GM18858 (cell line): ENCODE measurements at regions not wholly inside any gene's neighbourhood (a gene's known extent, or its start where the extent isn't known, plus 50 kb on each side); places are given as distances from the start of the nearest gene placed in this dataset.

Experiments
- ATAC-seq: cut with Tn5 transposase; IDR thresholded peaks from one replicate; pipeline ENCODE4 v1.9.1; 2021; ENCODE audit not compliant: unreplicated experiment

- ATAC-seq = no peak
Observed at GRCh38 chr5:56494300-56494731, 261.2 kb upstream of the ANKRD55 start.

DNA sequence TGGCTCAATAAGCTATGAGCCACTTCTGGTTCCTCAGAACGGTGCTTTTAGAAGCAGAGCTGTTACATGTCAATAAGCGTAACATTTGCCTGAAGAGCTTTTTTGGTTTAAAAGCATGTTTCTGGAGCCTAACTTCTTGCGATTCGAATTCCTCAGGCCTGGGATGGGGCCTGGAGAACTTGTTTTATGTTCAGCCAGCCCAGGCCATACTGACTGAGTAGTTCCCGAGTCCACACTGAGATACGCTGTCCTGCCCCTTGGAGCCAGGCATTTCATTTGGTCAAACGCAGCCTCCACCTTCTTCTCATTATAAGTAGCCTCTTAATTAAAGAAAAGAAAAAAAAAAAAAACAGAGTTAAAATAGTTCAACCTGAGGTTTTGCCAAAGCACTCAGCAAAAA is 260.6 kb upstream of the ANKRD55 start:
- no peak for ATAC-seq

- no peak for ATAC-seq
Observed at GRCh38 chr5:56493308-56493707, 260.2 kb upstream of the ANKRD55 start.

- no peak for ATAC-seq
Observed at GRCh38 chr5:56492812-56493211, 259.7 kb upstream of the ANKRD55 start.

- no peak for ATAC-seq
Observed at GRCh38 chr5:56490971-56491468, 257.9 kb upstream of the ANKRD55 start.

DNA sequence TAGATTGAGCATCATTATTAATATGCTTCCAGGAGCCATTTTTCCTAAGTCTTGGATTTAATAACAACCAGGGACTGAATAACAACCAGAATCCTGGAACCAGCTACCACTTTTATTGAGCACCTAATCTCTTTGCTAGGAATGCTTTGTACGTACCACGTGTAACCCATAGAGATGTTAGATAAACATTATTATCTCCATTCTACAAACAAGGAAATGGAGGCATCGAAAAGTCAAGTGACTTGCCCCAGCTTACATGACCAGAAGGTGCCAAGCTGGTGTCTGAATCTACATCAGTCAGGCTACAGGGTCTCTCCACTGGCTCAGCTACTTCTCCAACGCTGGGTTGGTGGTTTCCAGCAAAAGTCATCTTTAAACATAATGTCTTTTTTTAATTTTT is 256.1 kb upstream of the ANKRD55 start:
- no peak for ATAC-seq

GRCh38 chr5:56487528-56488115 is 254.5 kb upstream of the ANKRD55 start:
- ATAC-seq = no peak

- no peak for ATAC-seq
Observed at GRCh38 chr5:56482363-56482762, 249.2 kb upstream of the ANKRD55 start.

- ATAC-seq = no peak
Observed at GRCh38 chr5:56481428-56482357, 248.6 kb upstream of the ANKRD55 start.

GRCh38 chr5:56480705-56481427 is 247.7 kb upstream of the ANKRD55 start:
- no peak for ATAC-seq

GRCh38 chr5:56480078-56480704 is 247.1 kb upstream of the ANKRD55 start:
- ATAC-seq = no peak

- no peak for ATAC-seq
Observed at GRCh38 chr5:56479696-56480077, 246.6 kb upstream of the ANKRD55 start.

- no peak for ATAC-seq
Observed at GRCh38 chr5:56479126-56479525, 246.0 kb upstream of the ANKRD55 start.

- ATAC-seq = no peak
Observed at GRCh38 chr5:56478062-56478461, 244.9 kb upstream of the ANKRD55 start.

DNA sequence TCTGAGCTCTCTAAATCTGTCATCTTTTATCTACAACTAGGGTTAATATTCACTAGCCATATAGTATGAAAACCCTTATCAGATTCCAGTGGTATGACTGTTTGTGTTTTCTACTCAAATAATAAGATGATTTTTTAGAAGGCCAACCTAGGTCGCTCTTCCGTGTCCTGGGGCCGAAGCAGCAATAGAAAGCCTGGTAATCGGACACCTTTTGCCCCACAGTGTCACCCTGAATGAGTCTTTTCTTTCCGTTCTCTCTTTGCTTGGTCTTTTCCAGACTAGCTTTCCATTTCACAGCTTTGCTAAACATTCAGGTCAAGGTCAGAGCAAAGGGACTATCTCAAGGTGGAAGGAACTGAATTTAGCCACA is 243.3 kb upstream of the ANKRD55 start:
- ATAC-seq = no peak

- no peak for ATAC-seq
Observed at GRCh38 chr5:56475689-56476486, 242.8 kb upstream of the ANKRD55 start.

- no peak for ATAC-seq
Observed at GRCh38 chr5:56471707-56472106, 238.6 kb upstream of the ANKRD55 start.

DNA sequence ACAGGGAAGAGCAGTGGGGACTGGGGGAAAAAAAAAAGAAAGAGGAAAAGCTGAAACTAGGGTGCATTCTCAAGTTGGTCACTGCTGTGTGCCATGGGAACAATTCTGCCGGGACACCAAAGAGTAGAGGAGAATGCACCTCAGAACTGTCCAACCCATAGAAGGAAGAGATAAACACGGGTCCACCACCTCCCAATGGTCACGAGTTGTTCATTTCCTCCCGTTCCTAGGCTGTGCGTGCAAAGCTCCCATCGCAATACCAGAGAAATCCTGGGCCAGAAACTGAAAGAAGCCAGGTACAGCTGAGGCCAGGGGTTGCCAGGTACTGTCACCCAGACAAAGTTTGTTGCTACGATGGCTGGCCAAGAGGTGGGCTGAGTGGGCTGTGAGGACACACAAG is 236.9 kb upstream of the ANKRD55 start:
- ATAC-seq = no peak

- no peak for ATAC-seq
Observed at GRCh38 chr5:56468277-56468676, 235.1 kb upstream of the ANKRD55 start.

GRCh38 chr5:56467176-56467717 is 234.1 kb upstream of the ANKRD55 start:
- ATAC-seq = no peak
